ENCODE measurements at regions not wholly inside any gene's neighbourhood (a gene's known extent, or its start where the extent isn't known, plus 50 kb on each side); places are given as distances from the start of the nearest gene placed in this dataset.

- no peaks in the 10 kb centered on the region for H3K27me3 ChIP-seq (ENCODE audit: control insufficient read depth, insufficient read depth, low read length)
- H3K9me3 ChIP-seq (replicated peaks; ENCODE audit: control insufficient read depth, low read depth, low read length) = no peaks in the 10 kb centered on the region
- no CpG with 5 or more reads among the region's 2 CpGs for WGBS (ENCODE audit: insufficient coverage)
- DNase-seq = no peak
- H3K36me3 ChIP-seq (ENCODE audit: control insufficient read depth, insufficient read depth, low read length) = no peaks in the 10 kb centered on the region
- H3K4me3 ChIP-seq (ENCODE audit: low read length) = no peak overlapping the region
- H3K27ac ChIP-seq (ENCODE audit: low read length) = no peak overlapping the region
- no peaks in the 10 kb centered on the region for H3K4me1 ChIP-seq (ENCODE audit: control insufficient read depth, insufficient read depth, low read length)
Observed at GRCh38 chr13:63351533-63351932, 1935.9 kb upstream of the PCDH20 start.

- 43% methylated on average over 2 of the region's 2 CpGs for whole genome bisulfite sequencing (ENCODE audit: insufficient coverage)
- H3K4me3 ChIP-seq (ENCODE audit: low read length) = no peak overlapping the region
- DNase-seq = peak; percentile 0
- H3K27ac ChIP-seq (ENCODE audit: low read length) = no peak overlapping the region
- no peaks in the 10 kb centered on the region for H3K9me3 ChIP-seq (replicated peaks; ENCODE audit: control insufficient read depth, low read depth, low read length)
- no peaks in the 10 kb centered on the region for H3K36me3 ChIP-seq (ENCODE audit: control insufficient read depth, insufficient read depth, low read length)
- no peaks in the 10 kb centered on the region for H3K4me1 ChIP-seq (ENCODE audit: control insufficient read depth, insufficient read depth, low read length)
- no peaks in the 10 kb centered on the region for H3K27me3 ChIP-seq (ENCODE audit: control insufficient read depth, insufficient read depth, low read length)
Observed at GRCh38 chr13:63351081-63351480, 1935.4 kb upstream of the PCDH20 start.

- no peaks in the 10 kb centered on the region for H3K27me3 ChIP-seq (ENCODE audit: control insufficient read depth, insufficient read depth, low read length)
- H3K9me3 ChIP-seq (replicated peaks; ENCODE audit: control insufficient read depth, low read depth, low read length) = no peaks in the 10 kb centered on the region
- no peaks in the 10 kb centered on the region for H3K36me3 ChIP-seq (ENCODE audit: control insufficient read depth, insufficient read depth, low read length)
- H3K27ac ChIP-seq (ENCODE audit: low read length) = no peak overlapping the region
- H3K4me1 ChIP-seq (ENCODE audit: control insufficient read depth, insufficient read depth, low read length) = no peaks in the 10 kb centered on the region
- DNase-seq = no peak
- H3K4me3 ChIP-seq (ENCODE audit: low read length) = no peak overlapping the region
Observed at GRCh38 chr13:63345835-63346234, 1930.2 kb upstream of the PCDH20 start.

GRCh38 chr13:63344711-63345110 is 1929.1 kb upstream of the PCDH20 start:
- Histone ChIP-seq H3K9me3 (replicated peaks; ENCODE audit: control insufficient read depth, low read depth, low read length) (no peaks in the 10 kb centered on the region), H3K27ac (ENCODE audit: low read length) (no peak overlapping the region), H3K36me3 (ENCODE audit: control insufficient read depth, insufficient read depth, low read length) (no peaks in the 10 kb centered on the region), H3K4me1 (ENCODE audit: control insufficient read depth, insufficient read depth, low read length) (no peaks in the 10 kb centered on the region), H3K27me3 (ENCODE audit: control insufficient read depth, insufficient read depth, low read length) (no peaks in the 10 kb centered on the region), H3K4me3 (ENCODE audit: low read length) (no peak overlapping the region)
- DNase-seq = no peak
- no CpG with 5 or more reads among the region's 1 CpG for WGBS (ENCODE audit: insufficient coverage)

DNA sequence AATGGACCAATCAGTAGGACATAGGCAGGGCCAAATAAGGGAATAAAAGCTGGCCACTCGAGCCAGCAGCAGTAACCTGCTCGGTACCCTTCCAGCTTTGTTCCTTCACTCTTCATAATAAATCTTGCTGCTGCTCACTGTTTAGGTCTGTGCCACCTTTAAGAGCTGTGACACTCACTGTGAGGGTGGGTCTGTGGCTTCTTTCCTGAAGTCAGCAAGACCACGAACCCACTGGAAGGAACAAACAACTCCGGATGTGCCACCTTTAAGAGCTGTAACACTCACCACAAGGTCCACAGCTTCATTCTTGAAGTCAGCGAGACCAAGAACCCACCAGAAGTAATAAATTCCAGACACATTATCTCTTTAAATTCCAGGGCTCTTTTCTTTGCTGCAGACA is 1922.3 kb upstream of the PCDH20 start:
- Histone ChIP-seq H3K4me1 (ENCODE audit: control insufficient read depth, insufficient read depth, low read length) (no peaks in the 10 kb centered on the region), H3K27ac (ENCODE audit: low read length) (no peak overlapping the region), H3K36me3 (ENCODE audit: control insufficient read depth, insufficient read depth, low read length) (no peaks in the 10 kb centered on the region), H3K27me3 (ENCODE audit: control insufficient read depth, insufficient read depth, low read length) (no peaks in the 10 kb centered on the region), H3K4me3 (ENCODE audit: low read length) (no peak overlapping the region), H3K9me3 (replicated peaks; ENCODE audit: control insufficient read depth, low read depth, low read length) (peaks cover 3% of the 10 kb centered on the region)
- WGBS (ENCODE audit: insufficient coverage) = 60% methylated on average over 1 of the region's 5 CpGs
- no peak for DNase-seq

- Histone ChIP-seq H3K4me1 (ENCODE audit: control insufficient read depth, insufficient read depth, low read length) (no peaks in the 10 kb centered on the region), H3K27me3 (ENCODE audit: control insufficient read depth, insufficient read depth, low read length) (no peaks in the 10 kb centered on the region), H3K36me3 (ENCODE audit: control insufficient read depth, insufficient read depth, low read length) (no peaks in the 10 kb centered on the region), H3K27ac (ENCODE audit: low read length) (no peak overlapping the region), H3K9me3 (replicated peaks; ENCODE audit: control insufficient read depth, low read depth, low read length) (peaks cover 3% of the 10 kb centered on the region), H3K4me3 (ENCODE audit: low read length) (no peak overlapping the region)
- DNase-seq = no peak
- 84% methylated on average over 4 of the region's 4 CpGs for WGBS (ENCODE audit: insufficient coverage)
Observed at GRCh38 chr13:63337041-63337440, 1921.4 kb upstream of the PCDH20 start.

GRCh38 chr13:63336549-63336948 is 1920.9 kb upstream of the PCDH20 start:
- Histone ChIP-seq H3K4me1 (ENCODE audit: control insufficient read depth, insufficient read depth, low read length) (no peaks in the 10 kb centered on the region), H3K27ac (ENCODE audit: low read length) (no peak overlapping the region), H3K27me3 (ENCODE audit: control insufficient read depth, insufficient read depth, low read length) (no peaks in the 10 kb centered on the region), H3K9me3 (replicated peaks; ENCODE audit: control insufficient read depth, low read depth, low read length) (peaks cover 3% of the 10 kb centered on the region), H3K4me3 (ENCODE audit: low read length) (no peak overlapping the region), H3K36me3 (ENCODE audit: control insufficient read depth, insufficient read depth, low read length) (no peaks in the 10 kb centered on the region)
- no CpG with 5 or more reads among the region's 1 CpG for WGBS (ENCODE audit: insufficient coverage)
- no peak for DNase-seq

- Histone ChIP-seq H3K36me3 (ENCODE audit: control insufficient read depth, insufficient read depth, low read length) (no peaks in the 10 kb centered on the region), H3K27me3 (ENCODE audit: control insufficient read depth, insufficient read depth, low read length) (no peaks in the 10 kb centered on the region), H3K4me1 (ENCODE audit: control insufficient read depth, insufficient read depth, low read length) (no peaks in the 10 kb centered on the region), H3K27ac (ENCODE audit: low read length) (no peak overlapping the region), H3K4me3 (ENCODE audit: low read length) (no peak overlapping the region), H3K9me3 (replicated peaks; ENCODE audit: control insufficient read depth, low read depth, low read length) (no peaks in the 10 kb centered on the region)
- WGBS (ENCODE audit: insufficient coverage) = no CpG with 5 or more reads among the region's 1 CpG
- DNase-seq = no peak
Observed at GRCh38 chr13:63327584-63327983, 1911.9 kb upstream of the PCDH20 start.

- no CpG with 5 or more reads among the region's 2 CpGs for WGBS (ENCODE audit: insufficient coverage)
- DNase-seq = no peak
- Histone ChIP-seq H3K27me3 (ENCODE audit: control insufficient read depth, insufficient read depth, low read length) (no peaks in the 10 kb centered on the region), H3K9me3 (replicated peaks; ENCODE audit: control insufficient read depth, low read depth, low read length) (no peaks in the 10 kb centered on the region), H3K36me3 (ENCODE audit: control insufficient read depth, insufficient read depth, low read length) (no peaks in the 10 kb centered on the region), H3K27ac (ENCODE audit: low read length) (no peak overlapping the region), H3K4me1 (ENCODE audit: control insufficient read depth, insufficient read depth, low read length) (no peaks in the 10 kb centered on the region), H3K4me3 (ENCODE audit: low read length) (no peak overlapping the region)
Observed at GRCh38 chr13:63323441-63323840, 1907.8 kb upstream of the PCDH20 start.

DNA sequence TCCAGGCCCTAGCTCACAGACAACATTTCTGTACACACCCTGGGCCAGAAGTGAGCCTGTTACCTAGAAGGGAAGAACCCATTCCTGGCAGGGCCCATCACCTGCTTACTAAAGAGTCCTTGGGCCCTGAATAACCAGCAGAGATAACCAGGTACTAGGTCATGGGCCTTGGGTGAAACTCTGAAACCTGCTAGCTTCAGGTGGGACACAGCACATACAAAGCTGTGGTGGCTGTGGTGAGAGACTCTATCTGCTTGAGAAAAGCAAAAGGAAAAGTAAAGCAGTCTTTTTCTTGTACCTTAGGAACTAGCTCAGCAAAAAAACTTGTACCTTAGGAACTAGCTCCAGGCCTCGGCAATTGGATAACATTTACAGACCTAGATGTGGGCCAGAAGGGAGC is 1895.9 kb upstream of the PCDH20 start:
- H3K4me1 ChIP-seq (ENCODE audit: control insufficient read depth, insufficient read depth, low read length) = no peaks in the 10 kb centered on the region
- H3K9me3 ChIP-seq (replicated peaks; ENCODE audit: control insufficient read depth, low read depth, low read length) = no peaks in the 10 kb centered on the region
- no peak overlapping the region for H3K27ac ChIP-seq (ENCODE audit: low read length)
- no peak for DNase-seq
- 100% methylated on average over 1 of the region's 1 CpG for WGBS (ENCODE audit: insufficient coverage)
- no peaks in the 10 kb centered on the region for H3K27me3 ChIP-seq (ENCODE audit: control insufficient read depth, insufficient read depth, low read length)
- H3K4me3 ChIP-seq (ENCODE audit: low read length) = no peak overlapping the region
- no peaks in the 10 kb centered on the region for H3K36me3 ChIP-seq (ENCODE audit: control insufficient read depth, insufficient read depth, low read length)

- Histone ChIP-seq H3K27ac (ENCODE audit: low read length) (no peak overlapping the region), H3K36me3 (ENCODE audit: control insufficient read depth, insufficient read depth, low read length) (no peaks in the 10 kb centered on the region), H3K4me1 (ENCODE audit: control insufficient read depth, insufficient read depth, low read length) (no peaks in the 10 kb centered on the region), H3K27me3 (ENCODE audit: control insufficient read depth, insufficient read depth, low read length) (no peaks in the 10 kb centered on the region), H3K9me3 (replicated peaks; ENCODE audit: control insufficient read depth, low read depth, low read length) (no peaks in the 10 kb centered on the region), H3K4me3 (ENCODE audit: low read length) (no peak overlapping the region)
- WGBS (ENCODE audit: insufficient coverage) = 100% methylated on average over 1 of the region's 5 CpGs
- no peak for DNase-seq
Observed at GRCh38 chr13:63308549-63309165, 1893.0 kb upstream of the PCDH20 start.
